ENCODE measurements at regions not wholly inside any gene's neighbourhood (a gene's known extent, or its start where the extent isn't known, plus 50 kb on each side); places are given as distances from the start of the nearest gene placed in this dataset.

DNA sequence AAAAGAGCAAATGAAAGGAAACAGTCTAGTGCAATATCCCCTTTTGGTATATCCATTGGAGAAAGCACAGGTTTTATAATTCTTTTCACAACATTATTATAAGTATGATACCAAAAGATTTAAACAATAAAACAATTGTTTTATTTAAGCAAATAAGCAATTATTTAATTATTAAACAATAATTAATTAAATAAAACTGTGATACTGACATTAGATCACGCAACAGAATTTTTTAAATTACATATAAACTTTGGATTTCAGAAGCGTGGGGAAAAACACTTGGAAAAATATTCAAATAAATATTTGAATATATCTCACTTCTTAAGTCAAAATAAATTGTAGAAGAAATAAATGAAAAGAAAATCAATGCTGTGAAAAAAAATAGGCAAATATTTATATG is 76.2 kb upstream of the STXBP5 start:
- no peak for DNase-seq (ENCODE audit: low spot score)
- TF ChIP-seq, protein P1, sequence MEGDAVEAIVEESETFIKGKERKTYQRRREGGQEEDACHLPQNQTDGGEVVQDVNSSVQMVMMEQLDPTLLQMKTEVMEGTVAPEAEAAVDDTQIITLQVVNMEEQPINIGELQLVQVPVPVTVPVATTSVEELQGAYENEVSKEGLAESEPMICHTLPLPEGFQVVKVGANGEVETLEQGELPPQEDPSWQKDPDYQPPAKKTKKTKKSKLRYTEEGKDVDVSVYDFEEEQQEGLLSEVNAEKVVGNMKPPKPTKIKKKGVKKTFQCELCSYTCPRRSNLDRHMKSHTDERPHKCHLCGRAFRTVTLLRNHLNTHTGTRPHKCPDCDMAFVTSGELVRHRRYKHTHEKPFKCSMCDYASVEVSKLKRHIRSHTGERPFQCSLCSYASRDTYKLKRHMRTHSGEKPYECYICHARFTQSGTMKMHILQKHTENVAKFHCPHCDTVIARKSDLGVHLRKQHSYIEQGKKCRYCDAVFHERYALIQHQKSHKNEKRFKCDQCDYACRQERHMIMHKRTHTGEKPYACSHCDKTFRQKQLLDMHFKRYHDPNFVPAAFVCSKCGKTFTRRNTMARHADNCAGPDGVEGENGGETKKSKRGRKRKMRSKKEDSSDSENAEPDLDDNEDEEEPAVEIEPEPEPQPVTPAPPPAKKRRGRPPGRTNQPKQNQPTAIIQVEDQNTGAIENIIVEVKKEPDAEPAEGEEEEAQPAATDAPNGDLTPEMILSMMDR (IDR thresholded peaks at IDR 0.05; ENCODE audit: extremely low read depth, insufficient read depth, missing control alignments) = no peak
- in situ Hi-C loops (cut with MboI; ENCODE audit: low pct_unique_long_range_greater_than_20kb, low sequenced_read_pairs, unreplicated experiment) = no loop called here

DNA sequence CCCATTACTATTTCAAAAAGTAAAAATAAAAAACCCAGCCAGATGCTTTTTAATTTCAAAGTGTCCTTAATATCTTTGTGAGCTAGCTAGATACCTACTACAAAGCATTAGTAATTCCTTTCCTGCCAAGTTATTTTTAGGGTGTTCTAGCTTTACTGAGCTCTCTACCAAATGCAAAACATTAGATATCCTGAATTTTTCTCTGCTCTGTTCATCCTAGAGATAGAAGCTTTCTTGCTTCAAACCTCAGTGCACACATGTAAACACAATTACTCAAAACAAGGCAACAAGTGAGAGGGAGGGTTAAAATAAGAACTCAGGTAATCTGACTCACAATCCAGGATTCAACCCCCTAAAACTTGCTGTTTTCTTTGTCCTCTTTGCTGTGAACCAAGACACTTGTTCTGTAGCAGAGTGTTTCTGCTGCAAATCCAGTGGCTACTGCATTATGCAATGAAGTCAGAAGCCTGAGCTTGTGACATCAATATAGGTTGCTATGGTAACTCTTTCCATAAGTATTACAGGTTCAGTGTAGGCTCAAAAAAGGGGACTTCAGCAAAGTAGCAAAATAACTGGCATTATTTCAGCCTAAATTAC is 72.6 kb upstream of the STXBP5 start:
- TF ChIP-seq, protein P1 (IDR thresholded peaks at IDR 0.05; ENCODE audit: extremely low read depth, insufficient read depth, missing control alignments) = no peak
- in situ Hi-C loops (cut with MboI; ENCODE audit: low pct_unique_long_range_greater_than_20kb, low sequenced_read_pairs, unreplicated experiment) = no loop called here
- DNase-seq (ENCODE audit: low spot score) = no peak

DNA sequence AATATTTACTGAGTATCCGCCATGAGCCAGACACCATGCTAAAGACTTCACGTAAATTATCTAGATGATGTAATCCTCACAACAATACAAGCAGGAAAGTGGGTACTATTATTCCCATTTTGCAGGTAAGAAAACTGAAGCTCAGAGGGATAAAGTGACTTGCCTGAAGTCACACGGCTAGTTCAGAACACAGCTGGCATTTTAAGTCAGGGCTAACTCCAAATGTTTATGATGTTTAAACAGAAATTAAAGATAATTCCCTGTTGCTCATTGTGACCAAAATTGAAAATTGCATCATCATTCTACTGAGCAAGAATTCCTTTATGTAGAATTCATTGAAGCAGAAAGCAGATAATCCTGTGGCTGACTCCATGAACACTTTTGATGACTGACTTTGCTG is 71.3 kb upstream of the STXBP5 start:
- in situ Hi-C loops (cut with MboI; ENCODE audit: low pct_unique_long_range_greater_than_20kb, low sequenced_read_pairs, unreplicated experiment) = no loop called here
- no peak for DNase-seq (ENCODE audit: low spot score)
- TF ChIP-seq, protein P1 (IDR thresholded peaks at IDR 0.05; ENCODE audit: extremely low read depth, insufficient read depth, missing control alignments) = no peak

DNA sequence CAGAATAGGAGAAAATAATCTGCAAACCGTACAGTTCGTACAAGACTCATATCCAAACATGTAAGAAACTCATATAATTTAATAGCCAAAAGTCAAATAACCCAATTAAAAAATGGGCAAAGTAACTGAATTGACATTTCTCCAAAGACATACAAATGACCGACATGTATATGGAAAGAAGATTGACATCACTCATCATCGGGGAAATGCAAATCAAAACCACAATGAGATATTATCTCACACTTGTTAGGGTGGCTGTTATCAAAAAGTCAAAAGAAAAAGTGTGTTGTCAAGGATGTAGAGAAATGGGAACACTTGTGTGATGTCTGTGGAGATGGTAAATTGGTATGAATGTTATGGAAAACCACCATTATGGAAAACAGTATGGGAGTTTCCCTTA is 70.5 kb upstream of the STXBP5 start:
- TF ChIP-seq, protein P1 (IDR thresholded peaks at IDR 0.05; ENCODE audit: extremely low read depth, insufficient read depth, missing control alignments) = no peak
- in situ Hi-C loops (cut with MboI; ENCODE audit: low pct_unique_long_range_greater_than_20kb, low sequenced_read_pairs, unreplicated experiment) = no loop called here

DNA sequence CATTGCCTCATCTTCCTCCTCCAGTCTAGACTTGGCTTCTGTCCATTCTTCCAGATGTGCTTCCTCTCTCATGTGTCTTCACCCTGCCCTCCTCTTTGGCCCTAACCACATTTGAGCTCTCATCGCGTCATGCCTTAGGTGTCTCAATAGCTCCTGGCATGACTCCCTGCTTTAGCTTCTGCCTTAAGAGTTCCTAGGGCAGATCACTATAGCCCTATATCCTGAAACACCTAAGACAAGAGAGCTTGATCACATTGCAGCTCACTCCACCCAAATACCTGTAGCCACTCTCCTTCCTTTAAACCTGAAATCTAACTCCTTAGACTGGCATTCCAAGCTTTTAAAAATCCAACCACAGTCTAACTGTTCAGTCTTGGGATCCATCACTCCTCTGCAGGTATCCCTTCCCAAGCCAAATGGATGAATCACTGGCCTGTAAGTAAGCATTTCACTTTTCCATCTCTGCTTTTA is 69.0 kb upstream of the STXBP5 start:
- in situ Hi-C loops (cut with MboI; ENCODE audit: low pct_unique_long_range_greater_than_20kb, low sequenced_read_pairs, unreplicated experiment) = no loop called here
- DNase-seq (ENCODE audit: low spot score) = no peak
- TF ChIP-seq, protein P1 (IDR thresholded peaks at IDR 0.05; ENCODE audit: extremely low read depth, insufficient read depth, missing control alignments) = no peak

More for the DNA sequence above, 70.5 kb upstream of the STXBP5 start:
- no peak for DNase-seq (ENCODE audit: low spot score)

DNA sequence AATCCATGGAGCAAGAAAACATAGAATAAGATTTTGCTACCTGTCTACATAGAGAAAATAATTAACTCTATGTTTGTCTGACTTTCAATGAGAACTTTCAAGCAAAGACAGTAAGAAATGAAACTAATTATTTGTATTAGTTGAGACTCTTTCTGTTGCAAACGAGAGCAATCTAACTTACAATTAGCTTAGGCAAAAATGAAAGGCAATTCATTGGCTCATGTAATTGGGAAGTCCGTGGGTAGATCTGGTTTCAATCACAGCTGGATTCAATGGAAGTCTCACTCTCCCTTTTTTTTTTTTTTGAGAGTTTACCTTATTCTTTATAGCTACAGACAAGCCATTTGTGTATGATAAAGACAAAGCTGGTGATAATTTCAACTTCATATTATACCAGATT is 68.2 kb upstream of the STXBP5 start:
- in situ Hi-C loops (cut with MboI; ENCODE audit: low pct_unique_long_range_greater_than_20kb, low sequenced_read_pairs, unreplicated experiment) = no loop called here

More for the DNA sequence above, 68.2 kb upstream of the STXBP5 start:
- DNase-seq (ENCODE audit: low spot score) = no peak
- TF ChIP-seq, protein P1 (IDR thresholded peaks at IDR 0.05; ENCODE audit: extremely low read depth, insufficient read depth, missing control alignments) = no peak
